GM19468 (cell line): ENCODE measurements at regions not wholly inside any gene's neighbourhood (a gene's known extent, or its start where the extent isn't known, plus 50 kb on each side); places are given as distances from the start of the nearest gene placed in this dataset.
"Not testable (repeated sequence)": the region's sequence is repeated elsewhere in the genome, so short reads cannot be mapped to it uniquely, and the experiment has no call there.

Source experiments
- ATAC-seq: cut with Tn5 transposase; IDR thresholded peaks from one replicate; pipeline ENCODE4 v1.9.1; 2021; ENCODE audit warnings: mild to moderate bottlenecking, moderate library complexity, moderate number of reproducible peaks; ENCODE audit not compliant: unreplicated experiment; ENCODE audit errors: extremely low read depth

GRCh38 chr4:118585015-118585414, 100.2 kb upstream of the METTL14 start:
- ATAC-seq = no peak

GRCh38 chr4:118586357-118586790, 98.8 kb upstream of the METTL14 start:
- ATAC-seq = no peak

GRCh38 chr4:118587116-118587831, 97.9 kb upstream of the METTL14 start:
- no peak for ATAC-seq

GRCh38 chr4:118587946-118588345, 97.2 kb upstream of the METTL14 start:
- ATAC-seq = no peak

GRCh38 chr4:118589471-118590055, 95.6 kb upstream of the METTL14 start:
- ATAC-seq = no peak

- ATAC-seq = peak; percentile 99
Measured at GRCh38 chr4:118591339-118592046, 93.7 kb upstream of the METTL14 start.

- ATAC-seq = not testable (repeated sequence)
Measured at GRCh38 chr4:118592289-118592688, 92.9 kb upstream of the METTL14 start.

GRCh38 chr4:118595883-118596282, 89.3 kb upstream of the METTL14 start:
- ATAC-seq = not testable (repeated sequence)

GRCh38 chr4:118625097-118625496, 60.1 kb upstream of the METTL14 start:
- ATAC-seq = not testable (repeated sequence)

- not testable (repeated sequence) for ATAC-seq
Measured at GRCh38 chr4:118629697-118630096, 55.5 kb upstream of the METTL14 start.

- not testable (repeated sequence) for ATAC-seq
Measured at GRCh38 chr4:118630897-118631296, 54.3 kb upstream of the METTL14 start.

- not testable (repeated sequence) for ATAC-seq
Measured at GRCh38 chr4:118631321-118632050, 53.7 kb upstream of the METTL14 start.

GRCh38 chr4:118633476-118633875, 51.7 kb upstream of the METTL14 start:
- not testable (repeated sequence) for ATAC-seq

GRCh38 chr4:118634126-118634875, 50.9 kb upstream of the METTL14 start:
- ATAC-seq = not testable (repeated sequence)
